HG03108 (cell line): ENCODE measurements at regions not wholly inside any gene's neighbourhood (a gene's known extent, or its start where the extent isn't known, plus 50 kb on each side); places are given as distances from the start of the nearest gene placed in this dataset.

Experiments used
- ATAC-seq: cut with Tn5 transposase; IDR thresholded peaks from one replicate; pipeline ENCODE4 v1.9.1; 2021; ENCODE audit warnings: moderate library complexity; ENCODE audit not compliant: unreplicated experiment

DNA sequence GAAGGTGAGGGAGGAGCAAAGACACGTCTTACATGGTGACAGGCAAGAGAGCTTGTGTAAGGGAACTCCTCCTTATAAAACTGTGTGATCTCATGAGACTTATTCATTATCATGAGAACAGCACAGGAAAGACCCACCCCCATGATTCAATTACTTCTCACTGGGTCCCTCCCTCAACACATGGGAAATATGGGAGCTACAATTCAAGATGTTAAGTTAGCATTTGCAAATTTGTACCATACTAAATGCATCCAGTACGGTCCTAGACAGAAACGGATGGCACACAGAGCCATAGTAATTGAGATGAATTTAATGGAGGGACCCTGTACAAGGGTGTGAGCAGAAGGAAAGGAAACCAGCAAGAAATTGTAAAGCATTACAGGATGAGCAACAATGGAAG lies 765.8 kb upstream of the API5 start:
- ATAC-seq: no peak

GRCh38 chr11:42552786-42553185 lies 759.0 kb upstream of the API5 start:
- no peak for ATAC-seq

DNA sequence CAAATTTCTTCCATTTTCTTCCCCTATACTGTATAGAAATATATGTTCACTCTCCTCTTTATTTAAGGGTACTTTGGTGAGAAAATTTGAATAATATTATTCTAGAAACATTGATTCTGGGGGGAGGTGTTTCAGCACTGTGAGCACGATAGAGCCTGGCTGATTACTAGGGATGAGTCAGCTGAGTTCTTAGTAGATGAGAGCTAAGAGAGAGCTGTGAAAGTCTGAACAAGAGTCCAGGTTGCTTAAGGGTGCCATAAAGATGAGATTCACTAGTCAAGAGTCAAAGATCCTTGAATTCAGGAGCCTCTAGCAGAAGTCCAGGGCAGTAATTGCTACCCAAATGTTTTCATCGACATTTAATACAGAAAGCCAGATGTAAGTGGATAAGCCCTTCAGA lies 756.6 kb upstream of the API5 start:
- ATAC-seq: no peak

DNA sequence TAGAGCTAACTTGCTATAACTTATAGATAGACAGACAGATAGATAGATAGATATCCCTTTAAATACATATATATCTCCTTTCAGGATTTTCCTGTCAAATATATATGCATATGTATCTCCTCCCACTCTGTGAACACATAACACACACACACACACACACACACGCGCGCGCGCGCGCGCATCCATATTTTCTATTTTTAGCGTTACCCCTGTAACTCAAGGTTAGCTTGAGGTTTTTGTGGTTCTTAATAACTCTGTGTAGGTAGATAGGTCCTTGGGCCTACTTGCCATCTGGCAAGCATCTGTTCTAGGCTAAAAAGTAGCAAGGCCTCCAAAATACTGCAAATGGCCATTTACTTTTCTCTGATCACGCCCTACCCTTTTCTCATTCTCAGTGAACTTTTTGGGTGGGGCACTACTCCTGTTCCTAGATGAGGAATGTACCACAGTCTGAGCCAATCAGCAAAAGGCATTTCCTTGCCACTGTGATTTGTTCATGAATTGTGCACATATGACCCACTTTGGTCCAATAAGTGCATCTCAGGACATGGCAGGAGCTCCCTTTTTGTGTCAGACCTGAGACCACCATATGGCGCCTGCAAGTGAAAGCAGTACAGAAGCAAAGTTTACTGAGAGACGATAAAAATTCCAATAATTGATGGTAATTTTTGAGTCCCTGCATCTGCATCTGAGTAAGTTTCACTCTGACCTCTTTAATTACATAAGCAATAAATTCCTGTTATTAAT lies 740.5 kb upstream of the API5 start:
- no peak for ATAC-seq

GRCh38 chr11:42571878-42572610 lies 739.8 kb upstream of the API5 start:
- no peak for ATAC-seq

DNA sequence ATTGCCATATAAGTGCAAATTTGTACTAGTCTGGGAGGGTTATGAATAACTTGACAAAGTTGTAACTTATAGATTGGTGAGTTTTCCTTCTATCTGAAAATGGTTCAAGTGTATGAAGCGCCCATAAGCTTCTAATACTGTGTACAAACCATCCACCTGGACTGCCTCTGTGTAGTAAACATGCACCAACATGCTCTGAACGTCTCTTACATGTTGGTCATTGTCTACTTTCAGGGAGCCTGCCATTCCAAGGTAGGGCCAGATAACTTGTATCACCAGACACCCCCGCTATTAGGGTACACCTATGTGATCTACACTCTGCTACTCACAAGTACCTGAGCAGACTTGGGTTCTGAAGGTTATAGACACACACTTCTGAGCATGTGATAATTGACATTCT lies 735.5 kb upstream of the API5 start:
- ATAC-seq: no peak

GRCh38 chr11:42589286-42589685 lies 722.5 kb upstream of the API5 start:
- no peak for ATAC-seq

- no peak for ATAC-seq
Observed at GRCh38 chr11:42591841-42592240, 720.0 kb upstream of the API5 start.

DNA sequence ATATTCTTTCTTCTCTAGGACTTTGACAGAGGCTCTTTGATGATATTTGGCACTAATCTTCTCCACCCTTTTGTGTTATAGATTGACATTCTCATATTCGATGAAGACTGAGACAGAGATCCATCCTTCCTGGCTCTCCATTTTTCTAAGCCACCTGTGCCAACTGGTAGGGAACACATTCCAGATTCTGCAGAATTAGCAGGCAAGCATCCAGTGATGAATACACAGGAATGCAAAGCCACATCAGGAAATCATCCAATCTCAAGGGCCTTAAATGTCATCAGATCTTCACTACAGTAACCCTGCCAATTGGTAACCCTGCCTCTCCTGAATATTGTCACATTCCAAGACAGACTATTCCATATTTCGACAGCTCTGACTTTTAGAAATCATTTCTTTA lies 718.4 kb upstream of the API5 start:
- ATAC-seq: no peak

GRCh38 chr11:42595876-42596275 lies 715.9 kb upstream of the API5 start:
- no peak for ATAC-seq

GRCh38 chr11:42596576-42597145 lies 715.1 kb upstream of the API5 start:
- ATAC-seq: no peak

DNA sequence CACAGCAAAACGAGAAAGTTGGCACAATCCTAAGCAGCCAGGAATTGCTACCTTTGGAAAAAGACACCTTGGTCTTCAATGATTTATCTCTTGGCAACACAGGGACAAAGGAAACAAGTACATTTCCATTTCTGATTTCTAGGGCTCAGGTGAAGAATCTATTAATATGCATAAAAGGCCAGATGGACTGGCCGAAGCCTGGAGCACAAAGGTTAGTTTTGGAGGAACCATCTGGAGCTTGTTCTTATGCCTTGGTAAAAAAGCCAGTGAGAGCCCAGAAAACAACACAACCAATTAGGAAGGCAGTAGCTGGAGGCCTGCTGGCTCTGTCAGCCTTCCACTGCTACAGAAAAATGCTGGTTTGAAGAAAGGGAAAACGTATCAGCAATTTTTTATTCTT lies 713.5 kb upstream of the API5 start:
- no peak for ATAC-seq

DNA sequence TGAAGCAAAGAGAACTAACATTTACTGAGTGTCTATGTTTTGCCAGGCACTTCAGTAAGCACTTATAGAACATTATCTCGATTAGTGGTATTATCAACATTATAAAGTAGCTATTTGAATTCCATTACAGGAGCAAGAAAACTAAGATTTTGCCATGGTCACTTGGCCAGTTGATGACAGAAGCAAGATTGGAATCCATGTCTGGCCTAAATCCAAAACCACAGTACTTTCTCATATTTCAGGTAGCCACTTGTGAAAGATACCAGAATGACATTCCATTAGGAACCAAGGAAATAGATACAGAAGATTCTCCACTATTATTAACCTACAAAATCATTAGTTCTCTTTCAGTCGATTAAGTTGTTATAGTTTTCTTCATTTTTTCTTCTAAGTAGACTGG lies 691.0 kb upstream of the API5 start:
- ATAC-seq: no peak

GRCh38 chr11:42625757-42626665 lies 685.8 kb upstream of the API5 start:
- ATAC-seq: no peak

GRCh38 chr11:42631220-42631843 lies 680.5 kb upstream of the API5 start:
- ATAC-seq: no peak

DNA sequence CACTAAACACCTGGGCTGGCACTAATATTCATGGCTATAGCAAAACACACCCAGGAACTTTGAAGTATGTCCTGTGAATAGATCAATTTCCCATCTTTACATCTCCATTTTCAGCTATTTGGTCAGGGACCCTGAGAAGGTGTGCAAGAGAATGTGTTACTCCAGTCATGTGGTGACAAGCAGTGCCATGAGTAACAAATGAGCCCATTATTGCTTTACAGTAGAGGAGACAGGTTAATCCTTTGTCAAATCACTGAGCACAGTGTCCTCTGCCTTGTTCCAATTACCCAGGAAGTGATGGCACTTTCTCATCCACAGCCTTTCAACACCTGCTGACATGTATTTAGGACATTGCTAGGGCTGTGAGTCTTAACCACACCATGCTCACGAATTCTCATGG lies 664.8 kb upstream of the API5 start:
- no peak for ATAC-seq

DNA sequence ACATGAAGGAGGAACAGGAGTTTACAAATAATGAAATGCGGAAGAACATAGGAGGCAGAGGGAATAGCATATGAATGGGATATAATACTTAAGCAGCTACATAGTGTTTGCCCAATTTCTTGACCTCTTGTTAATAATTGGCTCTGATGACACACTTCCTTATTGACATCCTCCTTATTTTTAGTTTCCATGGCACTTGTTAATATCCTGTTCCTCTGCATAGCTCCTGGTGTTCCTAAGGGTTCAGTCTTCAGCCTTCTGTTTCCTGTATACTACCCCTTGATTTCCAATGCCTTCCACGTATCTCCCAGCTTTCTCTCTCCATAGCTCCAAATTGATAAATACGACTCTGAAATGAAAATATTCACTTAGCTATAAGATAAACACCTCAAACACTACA lies 663.8 kb upstream of the API5 start:
- ATAC-seq: no peak

DNA sequence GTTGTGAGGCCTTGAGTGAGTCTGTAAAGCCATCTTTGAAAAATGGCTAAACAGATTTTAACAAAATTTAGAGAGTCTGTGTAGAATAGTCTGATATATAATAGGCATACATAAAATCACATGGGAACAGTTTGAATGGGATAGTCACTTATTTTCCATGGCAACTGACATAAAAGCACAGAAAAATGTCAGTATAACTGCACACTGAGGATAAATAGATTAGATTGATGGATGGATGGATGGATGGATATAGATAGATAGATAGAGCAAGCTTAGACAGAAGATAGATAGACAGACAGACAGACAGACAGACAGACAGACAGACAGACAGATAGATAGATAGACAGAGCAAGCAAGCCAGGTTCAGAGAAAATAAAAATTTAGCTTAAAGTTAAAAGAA lies 660.2 kb upstream of the API5 start:
- ATAC-seq: no peak

DNA sequence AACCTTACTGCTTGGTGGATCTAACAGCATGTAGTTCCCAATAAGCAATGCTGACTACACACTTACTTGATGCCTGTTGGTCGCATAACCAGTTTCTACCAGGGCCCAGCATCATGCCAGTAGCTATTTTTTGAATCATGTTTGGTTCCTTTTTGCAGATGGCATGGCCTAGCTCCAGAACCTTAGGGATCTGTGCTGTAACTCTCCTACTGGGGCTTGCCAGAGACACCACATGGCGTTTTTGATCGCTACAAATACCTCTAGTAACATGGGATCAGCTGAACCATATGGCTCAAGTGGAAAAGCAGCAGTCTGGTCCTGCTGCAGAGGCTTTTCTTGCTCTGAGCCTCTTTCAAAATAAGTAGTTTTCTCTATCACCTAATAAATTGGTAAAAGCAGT lies 654.6 kb upstream of the API5 start:
- ATAC-seq: no peak

DNA sequence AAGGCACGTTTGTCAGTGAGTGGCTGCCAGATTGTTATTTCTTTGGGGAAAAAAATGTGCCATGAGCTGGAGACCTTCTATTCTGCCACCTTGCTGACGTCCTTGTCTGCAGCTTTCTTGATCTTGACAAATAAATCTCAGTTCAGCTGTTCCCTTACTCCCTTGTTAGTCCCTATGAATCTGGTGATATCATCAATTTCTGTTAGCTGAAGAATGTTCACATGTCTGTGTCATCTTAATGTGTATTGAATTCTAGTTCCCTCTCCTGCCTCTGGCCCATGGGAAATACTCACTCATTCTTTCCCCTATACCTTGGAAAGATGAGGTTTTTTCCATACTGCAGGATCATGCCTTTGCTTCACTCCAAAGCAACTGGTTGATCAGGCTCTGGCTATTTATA lies 649.9 kb upstream of the API5 start:
- no peak for ATAC-seq
